GM12878 (cell line): ENCODE measurements at regions not wholly inside any gene's neighbourhood (a gene's known extent, or its start where the extent isn't known, plus 50 kb on each side); places are given as distances from the start of the nearest gene placed in this dataset.

Source experiments
- ATAC-seq: fragments of 200-7000 bp; cut with Tn5 transposase; 3 replicates; pipeline ENCODE4 v1.9.1; 2020; ENCODE audit warnings: mild to moderate bottlenecking, moderate library complexity
- BruUV-seq: library from RNA; stranded (reverse); fragments of 400-500 nt; replicated peaks from 2 replicates; lab custom pipeline; 2021; lab: Mats Ljungman, UMichigan
- CTCF ChIA-PET: fragments of 300-600 bp; sonication (Branson Sonifier 250); formaldehyde crosslinking; extraction: SDS; loops from one replicate; lab custom pipeline; 2021; ENCODE audit warnings: inconsistent platforms; lab: Yijun Ruan, JAX
- POLR2A ChIA-PET: fragments of 350-600 bp; formaldehyde crosslinking; extraction: SDS; loops from one replicate; lab custom pipeline; 2021; ENCODE audit warnings: inconsistent platforms; lab: Charles Lee
- RAD21 ChIA-PET: fragments of 300-600 bp; sonication (Branson Sonifier 250); formaldehyde crosslinking; loops from one replicate; lab custom pipeline; 2023; ENCODE audit warnings: antibody characterized with exemption; ENCODE audit not compliant: unreplicated experiment; lab: Charles Lee
- SMC1A ChIA-PET: fragments of 300-600 bp; sonication (Branson Sonifier 250); formaldehyde crosslinking; loops from one replicate; lab custom pipeline; 2023; ENCODE audit not compliant: unreplicated experiment, uncharacterized antibody; lab: Charles Lee
- DNase-seq: peaks from one replicate; pipeline ENCODE4 v3.0.0-alpha.2; 2011; ENCODE audit warnings: low read depth, low spot score
- FAIRE-seq: peaks from 3 replicates; lab custom pipeline; 2011; peaks lifted over from hg19 to GRCh38; lab: Jason Lieb, UNC
- H2AFZ ChIP-seq: 2 replicates; pipeline ENCODE4 v1.6.0; 2011; ENCODE audit warnings: low read depth, low read length, control low read depth; ENCODE audit not compliant: control insufficient read depth
- H3K27ac ChIP-seq: 2 replicates; pipeline ENCODE4 v1.5.1; 2011; ENCODE audit warnings: control low read depth; ENCODE audit not compliant: control insufficient read depth, insufficient read depth
- H3K27me3 ChIP-seq, 2 experiments: replicated peaks in 1 of 2; 2 replicates each; pipeline versions ENCODE4 v1.6.0 to v1.6.1; 2011; ENCODE audit warnings: low read length in 1 of 2; ENCODE audit not compliant: control insufficient read depth in 2 of 2, insufficient read depth in 2 of 2
- H3K36me3 ChIP-seq, 2 experiments: 2 replicates each; pipeline ENCODE4 v1.5.1; 2011; ENCODE audit warnings: low read length in 1 of 2; ENCODE audit not compliant: control insufficient read depth in 2 of 2, insufficient read depth in 2 of 2
- H3K4me1 ChIP-seq: 2 replicates; pipeline ENCODE4 v1.6.1; 2011; ENCODE audit warnings: mild to moderate bottlenecking, low read length, moderate library complexity, mixed read lengths; ENCODE audit not compliant: control insufficient read depth, insufficient read depth
- H3K4me2 ChIP-seq: 2 replicates; pipeline ENCODE4 v1.6.0; 2011; ENCODE audit warnings: control low read depth; ENCODE audit not compliant: control insufficient read depth, insufficient read depth
- H3K4me3 ChIP-seq: fragments of 200-600 bp; sonication (generic); 2 replicates; pipeline ENCODE4 v1.5.1; 2016
- H3K79me2 ChIP-seq: 2 replicates; pipeline ENCODE4 v1.6.0; 2011; ENCODE audit warnings: low read length; ENCODE audit not compliant: control insufficient read depth, insufficient read depth
- H3K9ac ChIP-seq: 2 replicates; pipeline ENCODE4 v1.8.0; 2011; ENCODE audit warnings: low read length, control low read depth, mixed read lengths; ENCODE audit not compliant: control insufficient read depth, insufficient read depth
- H3K9me3 ChIP-seq: replicated peaks from 3 replicates; pipeline ENCODE4 v1.5.1; 2011; ENCODE audit warnings: mild to moderate bottlenecking, low read length; ENCODE audit not compliant: control insufficient read depth, insufficient read depth
- H4K20me1 ChIP-seq: 2 replicates; pipeline ENCODE4 v1.6.0; 2011; ENCODE audit not compliant: control insufficient read depth, insufficient read depth
- CBX5 ChIP-seq: sonication (generic); IDR thresholded peaks from 2 replicates; pipeline ENCODE4 v1.6.1; 2016; ENCODE audit warnings: low read depth, moderate library complexity, mild to moderate bottlenecking, inconsistent platforms
- RELA ChIP-seq: fragments of 450-650 bp; IDR thresholded peaks from 2 replicates; pipeline ENCODE4 v1.8.0; 2014; ENCODE audit warnings: borderline replicate concordance; ENCODE audit not compliant: partially characterized antibody
- STAT1 ChIP-seq: fragments of 450-650 bp; conservative IDR thresholded peaks from 2 replicates; pipeline ENCODE4 v1.6.1; 2014; ENCODE audit warnings: antibody characterized with exemption, mild to moderate bottlenecking
- SUZ12 ChIP-seq: fragments of 200-600 bp; sonication (generic); IDR thresholded peaks from one replicate; pipeline ENCODE4 v1.6.1; 2018; ENCODE audit warnings: antibody characterized with exemption, mild to moderate bottlenecking; ENCODE audit not compliant: unreplicated experiment
- TCF7 ChIP-seq: IDR thresholded peaks from 2 replicates; pipeline ENCODE4 v1.6.1; 2014; ENCODE audit warnings: antibody characterized with exemption, borderline replicate concordance
- ZNF592 ChIP-seq: fragments of 450-650 bp; IDR thresholded peaks from 2 replicates; pipeline ENCODE4 v1.6.1; 2017; ENCODE audit warnings: mild to moderate bottlenecking, moderate library complexity
- WGBS: methylation state at CpG from one replicate; pipeline ENCODE4 v1.1.6; 2016; ENCODE audit warnings: low lambda C conversion rate; ENCODE audit not compliant: insufficient replicate concordance, insufficient coverage; ENCODE audit errors: missing lambda C conversion rate; 5-methylcytosine and 5-hydroxymethylcytosine counted together
- in situ Hi-C: fragments of 300-500 bp; cut with MboI; formaldehyde crosslinking; loops from 9 replicates; pipeline ENCODE4 v1.14.3; 2018; ENCODE audit warnings: mixed read lengths
- intact Hi-C: fragments of 100-400 bp; cut with micrococcal nuclease; formaldehyde crosslinking; loops from one replicate; pipeline ENCODE4 v1.14.2; 2022; ENCODE audit not compliant: unreplicated experiment

DNA sequence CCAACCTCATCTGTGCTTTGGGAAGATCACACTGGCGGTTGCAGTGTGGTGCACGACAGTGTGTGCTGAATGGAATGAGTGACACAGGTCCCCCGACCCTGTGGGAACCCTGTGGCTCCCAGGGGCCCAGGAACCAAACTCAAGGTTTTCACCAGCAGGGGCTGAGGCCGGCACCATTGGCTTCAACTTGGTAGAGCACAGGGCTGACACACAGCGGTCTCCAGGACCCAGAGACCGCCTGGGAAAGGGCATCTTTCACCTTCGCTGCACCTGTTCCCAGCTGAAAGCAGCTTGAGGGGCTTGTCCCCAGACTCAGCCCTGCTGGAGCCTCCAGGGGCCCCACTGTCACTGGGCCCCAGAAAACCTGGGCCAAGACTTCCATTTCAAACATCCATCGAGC, 59.0 kb upstream of the ODC1 start:
- no peak for DNase-seq
- WGBS: 41% methylated on average over 8 of the region's 8 CpGs

More for the DNA sequence above, 59.0 kb upstream of the ODC1 start:
- Histone ChIP-seq H3K4me1 (no peaks in the 10 kb centered on the region), H3K79me2 (no peaks in the 10 kb centered on the region), H2AFZ (no peak overlapping the region), H3K27ac (no peak overlapping the region), H3K4me3 (no peak overlapping the region), H3K4me2 (no peak overlapping the region), H3K27me3 (no peaks in the 10 kb centered on the region; a peak in 3 of 4 replicates), H3K36me3 (no peaks in the 10 kb centered on the region), H3K9ac (no peak overlapping the region), H4K20me1 (no peaks in the 10 kb centered on the region), H3K9me3 (no peaks in the 10 kb centered on the region)
- FAIRE-seq (no peak), ATAC-seq (no peak)
- SMC1A ChIA-PET: no interaction called here
- RAD21 ChIA-PET: no interaction called here
- intact Hi-C loops (no loop called here), in situ Hi-C loops (no loop called here)
- BruUV-seq: no TSS peak
- POLR2A ChIA-PET: no interaction called here
- TF ChIP-seq CBX5 (no peak), TCF7 (no peak), SUZ12 (no peak), ZNF592 (no peak), STAT1 (no peak), RELA (no peak)
- CTCF ChIA-PET: no interaction called here
